ENCODE measurements at regions not wholly inside any gene's neighbourhood (a gene's known extent, or its start where the extent isn't known, plus 50 kb on each side); places are given as distances from the start of the nearest gene placed in this dataset.

DNA sequence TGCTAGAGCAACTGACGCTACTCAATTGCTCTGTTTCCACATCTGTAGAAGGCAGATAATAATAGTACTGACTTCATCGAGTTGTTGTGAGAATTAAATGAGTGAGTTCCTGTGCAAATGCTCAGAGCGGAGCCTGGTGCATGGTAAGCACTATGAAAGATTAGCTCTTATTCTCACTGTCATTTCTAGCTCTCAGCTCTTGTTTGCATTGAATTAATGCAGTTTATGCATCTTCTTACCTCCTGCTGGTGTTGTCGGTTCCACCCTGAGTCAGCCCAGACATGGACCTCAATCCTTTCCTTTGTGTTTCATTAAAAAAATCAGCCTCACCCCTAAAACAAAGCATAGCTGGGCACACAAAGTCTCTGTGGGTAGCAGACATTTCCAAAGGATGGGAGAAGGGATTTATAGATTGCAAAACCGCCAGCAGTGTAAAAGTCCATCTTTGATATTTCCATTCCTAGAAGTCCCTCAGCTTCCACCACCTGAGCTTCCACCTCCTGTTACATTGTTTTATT is 254.4 kb upstream of the CSF3R start:
- no peak for TF ChIP-seq CTCF (IDR thresholded peaks at IDR 0.05; ENCODE audit: low read length, missing control alignments)
- no peak for DNase-seq (ENCODE audit: low read depth)
- H3K4me3 ChIP-seq (replicated peaks; ENCODE audit: low read depth, low read length): no peak overlapping the region

DNA sequence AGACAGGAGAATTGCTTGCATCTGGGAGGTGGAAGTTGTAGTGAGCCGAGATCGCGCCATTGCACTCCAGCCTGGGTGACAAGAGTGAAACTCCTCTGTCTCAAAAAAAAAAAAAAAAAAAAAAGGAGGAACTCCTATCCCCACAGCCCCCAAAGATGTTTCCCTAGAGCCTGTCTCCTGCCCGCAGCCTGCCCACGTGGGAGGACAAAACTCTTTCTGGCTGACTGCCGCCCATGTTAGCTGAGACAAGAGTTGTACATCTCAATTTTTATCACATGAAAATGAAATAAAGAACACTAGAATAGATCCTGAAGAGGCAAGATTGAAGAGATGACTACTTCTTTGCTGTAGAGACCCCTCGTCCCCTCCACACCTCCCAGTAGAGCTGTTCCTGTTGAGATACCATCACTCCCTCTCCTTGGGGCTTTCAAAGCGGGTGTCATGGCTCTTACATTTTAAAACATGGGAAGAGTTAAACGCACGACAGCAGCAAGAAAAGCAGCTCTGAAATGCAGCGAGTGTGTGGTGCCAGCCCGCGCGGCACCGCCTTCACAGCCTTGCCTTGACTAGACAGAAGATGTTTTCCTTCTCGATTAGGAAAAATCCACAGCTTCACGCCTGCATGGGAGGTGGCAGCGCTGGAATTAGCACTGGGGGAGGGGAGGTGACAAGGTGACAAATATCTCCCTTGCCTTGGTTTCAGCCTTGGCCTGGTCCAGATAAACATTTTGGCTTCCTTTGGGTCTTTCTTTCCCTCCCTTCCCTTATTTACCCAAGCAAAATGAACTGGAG is 253.4 kb upstream of the CSF3R start:
- no peak overlapping the region for H3K4me3 ChIP-seq (replicated peaks; ENCODE audit: low read depth, low read length)
- TF ChIP-seq CTCF (IDR thresholded peaks at IDR 0.05; ENCODE audit: low read length, missing control alignments): no peak
- no peak for DNase-seq (ENCODE audit: low read depth)

- no peak overlapping the region for H3K4me3 ChIP-seq (replicated peaks; ENCODE audit: low read depth, low read length)
- no peak for DNase-seq (ENCODE audit: low read depth)
- TF ChIP-seq CTCF (IDR thresholded peaks at IDR 0.05; ENCODE audit: low read length, missing control alignments): no peak
Observed at GRCh38 chr1:36735436-36735835, 252.7 kb upstream of the CSF3R start.

- no peak overlapping the region for H3K4me3 ChIP-seq (replicated peaks; ENCODE audit: low read depth, low read length)
- no peak for DNase-seq (ENCODE audit: low read depth)
- no peak for TF ChIP-seq CTCF (IDR thresholded peaks at IDR 0.05; ENCODE audit: low read length, missing control alignments)
Observed at GRCh38 chr1:36734356-36734755, 251.6 kb upstream of the CSF3R start.

- H3K4me3 ChIP-seq (replicated peaks; ENCODE audit: low read depth, low read length): no peak overlapping the region
- no peak for TF ChIP-seq CTCF (IDR thresholded peaks at IDR 0.05; ENCODE audit: low read length, missing control alignments)
- no peak for DNase-seq (ENCODE audit: low read depth)
Observed at GRCh38 chr1:36733748-36734147, 251.0 kb upstream of the CSF3R start.

DNA sequence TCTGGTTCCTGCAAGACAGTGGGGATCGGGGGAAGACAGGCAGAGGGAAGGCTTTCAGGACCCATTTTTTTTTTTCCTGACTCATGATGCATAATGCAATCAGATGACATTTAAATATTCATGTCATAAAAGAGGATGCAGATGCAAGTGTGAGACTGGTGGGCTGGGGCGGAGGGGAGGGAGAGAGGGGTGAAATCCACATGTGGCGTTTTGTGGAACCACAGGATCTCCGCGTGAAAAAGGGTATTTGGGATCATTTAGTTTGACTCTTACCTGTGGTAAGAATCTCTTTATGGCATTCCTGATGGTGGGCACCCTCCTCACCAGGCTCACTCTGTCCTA is 249.3 kb upstream of the CSF3R start:
- DNase-seq (ENCODE audit: low read depth): no peak
- no peak overlapping the region for H3K4me3 ChIP-seq (replicated peaks; ENCODE audit: low read depth, low read length)
- no peak for TF ChIP-seq CTCF (IDR thresholded peaks at IDR 0.05; ENCODE audit: low read length, missing control alignments)

Data from fibroblast of pulmonary artery (primary cell).